A549 (cell line): ENCODE measurements at regions not wholly inside any gene's neighbourhood (a gene's known extent, or its start where the extent isn't known, plus 50 kb on each side); places are given as distances from the start of the nearest gene placed in this dataset.

ENCODE experiments used
- CHD4 ChIP-seq: fragments of 200-600 bp; sonication (generic); IDR thresholded peaks from 2 replicates; pipeline ENCODE4 v1.6.1; 2016; ENCODE audit warnings: antibody characterized with exemption, mild to moderate bottlenecking, borderline replicate concordance
- CTCF ChIP-seq: fragments of >200 bp; sonication (Bioruptor Twin); formaldehyde crosslinking; IDR thresholded peaks from 3 replicates; pipeline ENCODE4 v1.5.1; 2016
- MAX ChIP-seq: IDR thresholded peaks from 2 replicates; pipeline ENCODE4 v1.6.1; 2012
- MAZ ChIP-seq: fragments of 150-350 bp; IDR thresholded peaks from 2 replicates; pipeline ENCODE4 v1.6.1; 2014; ENCODE audit warnings: antibody characterized with exemption, low read depth, low read length, borderline replicate concordance
- PHF8 ChIP-seq: fragments of 200-600 bp; sonication (generic); IDR thresholded peaks from 2 replicates; pipeline ENCODE4 v1.6.1; 2016; ENCODE audit warnings: low read depth, mild to moderate bottlenecking, antibody characterized with exemption, moderate library complexity, borderline replicate concordance
- POLR2A ChIP-seq: IDR thresholded peaks from 2 replicates; pipeline ENCODE4 v1.6.1; 2012; ENCODE audit warnings: mild to moderate bottlenecking, low read length
- REST ChIP-seq: fragments of 200-600 bp; sonication (generic); IDR thresholded peaks from 2 replicates; pipeline ENCODE4 v1.6.1; 2016; ENCODE audit warnings: antibody characterized with exemption, mild to moderate bottlenecking, moderate library complexity
- TP53 ChIP-seq: fragments of 250-450 bp; sonication (Bioruptor Pico); IDR thresholded peaks from 2 replicates; pipeline ENCODE4 v1.5.0; 2021; ENCODE audit warnings: mild to moderate bottlenecking, moderate library complexity
- ZFP36 ChIP-seq: fragments of 450-650 bp; IDR thresholded peaks from 2 replicates; pipeline ENCODE4 v1.6.1; 2014; ENCODE audit warnings: borderline replicate concordance; ENCODE audit not compliant: partially characterized antibody
- ZSCAN20 ChIP-seq: fragments of 250-450 bp; sonication (Bioruptor Pico); IDR thresholded peaks from 2 replicates; pipeline ENCODE4 v1.8.0; 2022; ENCODE audit warnings: mild to moderate bottlenecking, moderate library complexity

GRCh38 chr13:61592489-61592888 is 176.8 kb upstream of the PCDH20 start:
- TF ChIP-seq ZFP36 (no peak), MAZ (no peak), TP53 (CRISPR knock-in tag) (no peak), POLR2A (no peak), PHF8 (no peak), MAX (no peak), CTCF (no peak), REST (no peak), ZSCAN20 (CRISPR knock-in tag) (no peak), CHD4 (no peak)
